ENCODE measurements at regions not wholly inside any gene's neighbourhood (a gene's known extent, or its start where the extent isn't known, plus 50 kb on each side); places are given as distances from the start of the nearest gene placed in this dataset.

- no peak for ATAC-seq
- H3K4me1 ChIP-seq, result no peaks in the 10 kb centered on the region
- no peak overlapping the region for H3K4me3 ChIP-seq
- TF ChIP-seq, protein P1, sequence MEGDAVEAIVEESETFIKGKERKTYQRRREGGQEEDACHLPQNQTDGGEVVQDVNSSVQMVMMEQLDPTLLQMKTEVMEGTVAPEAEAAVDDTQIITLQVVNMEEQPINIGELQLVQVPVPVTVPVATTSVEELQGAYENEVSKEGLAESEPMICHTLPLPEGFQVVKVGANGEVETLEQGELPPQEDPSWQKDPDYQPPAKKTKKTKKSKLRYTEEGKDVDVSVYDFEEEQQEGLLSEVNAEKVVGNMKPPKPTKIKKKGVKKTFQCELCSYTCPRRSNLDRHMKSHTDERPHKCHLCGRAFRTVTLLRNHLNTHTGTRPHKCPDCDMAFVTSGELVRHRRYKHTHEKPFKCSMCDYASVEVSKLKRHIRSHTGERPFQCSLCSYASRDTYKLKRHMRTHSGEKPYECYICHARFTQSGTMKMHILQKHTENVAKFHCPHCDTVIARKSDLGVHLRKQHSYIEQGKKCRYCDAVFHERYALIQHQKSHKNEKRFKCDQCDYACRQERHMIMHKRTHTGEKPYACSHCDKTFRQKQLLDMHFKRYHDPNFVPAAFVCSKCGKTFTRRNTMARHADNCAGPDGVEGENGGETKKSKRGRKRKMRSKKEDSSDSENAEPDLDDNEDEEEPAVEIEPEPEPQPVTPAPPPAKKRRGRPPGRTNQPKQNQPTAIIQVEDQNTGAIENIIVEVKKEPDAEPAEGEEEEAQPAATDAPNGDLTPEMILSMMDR (IDR thresholded peaks at IDR 0.05), result no peak
- no peak for TF ChIP-seq POLR2AphosphoS5 (IDR thresholded peaks at IDR 0.05)
- no peak for TF ChIP-seq EP300 (IDR thresholded peaks at IDR 0.05)
- TF ChIP-seq POLR2A (IDR thresholded peaks at IDR 0.05), result no peak
- H3K9me3 ChIP-seq, result no peaks in the 10 kb centered on the region
- H3K27ac ChIP-seq, result no peak overlapping the region
- 43 to 47% methylated on average over 3 to 4 of the region's 5 CpGs for WGBS, 2 donors (ENCODE audit: low coverage in 1 of 2)
- H3K27me3 ChIP-seq, result no peaks in the 10 kb centered on the region
- no peaks in the 10 kb centered on the region for H3K36me3 ChIP-seq
Observed at GRCh38 chr4:18398661-18399060, 377.1 kb upstream of the LCORL start.

GRCh38 chr4:18397681-18398390 is 376.3 kb upstream of the LCORL start:
- Histone ChIP-seq H3K4me1 (no peaks in the 10 kb centered on the region), H3K9me3 (no peaks in the 10 kb centered on the region), H3K27me3 (no peaks in the 10 kb centered on the region), H3K27ac (no peak overlapping the region), H3K36me3 (no peaks in the 10 kb centered on the region), H3K4me3 (no peak overlapping the region)
- no peak for ATAC-seq
- TF ChIP-seq POLR2A (IDR thresholded peaks at IDR 0.05) (no peak), POLR2AphosphoS5 (IDR thresholded peaks at IDR 0.05) (no peak), EP300 (IDR thresholded peaks at IDR 0.05) (no peak)
- TF ChIP-seq, protein P1 (IDR thresholded peaks at IDR 0.05), result no peak
- 50 to 65% methylated on average over 4 to 5 of the region's 5 CpGs for WGBS, 2 donors (ENCODE audit: low coverage in 1 of 2)

GRCh38 chr4:18394656-18395055 is 373.1 kb upstream of the LCORL start:
- no peaks in the 10 kb centered on the region for H3K9me3 ChIP-seq
- WGBS, 2 donors (ENCODE audit: low coverage in 1 of 2), result 70 to 100% methylated on average over 1 of the region's 1 CpG
- no peak overlapping the region for H3K27ac ChIP-seq
- no peaks in the 10 kb centered on the region for H3K27me3 ChIP-seq
- ATAC-seq, result no peak
- no peaks in the 10 kb centered on the region for H3K36me3 ChIP-seq
- TF ChIP-seq POLR2AphosphoS5 (IDR thresholded peaks at IDR 0.05) (no peak), EP300 (IDR thresholded peaks at IDR 0.05) (no peak), POLR2A (IDR thresholded peaks at IDR 0.05) (no peak)
- TF ChIP-seq, protein P1 (IDR thresholded peaks at IDR 0.05), result no peak
- no peaks in the 10 kb centered on the region for H3K4me1 ChIP-seq
- no peak overlapping the region for H3K4me3 ChIP-seq

DNA sequence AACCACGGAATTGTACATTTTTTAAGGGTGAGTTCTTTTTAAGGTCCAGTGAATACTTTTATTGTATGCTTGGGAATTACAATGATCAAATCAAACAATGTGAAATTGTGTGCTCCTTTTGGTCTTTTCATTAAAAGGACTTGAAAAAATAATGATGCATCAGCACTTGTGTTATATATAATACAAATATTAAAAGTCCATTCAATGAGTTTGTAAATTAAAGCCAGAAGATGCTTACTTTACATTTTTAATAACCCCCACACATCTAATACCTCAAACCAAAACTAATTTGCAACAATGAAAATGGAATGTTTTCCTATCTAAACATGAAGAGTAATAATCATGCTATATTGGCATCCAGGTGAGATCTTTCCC is 369.8 kb upstream of the LCORL start:
- H3K4me3 ChIP-seq, result no peak overlapping the region
- TF ChIP-seq, protein P1 (IDR thresholded peaks at IDR 0.05), result no peak
- TF ChIP-seq POLR2AphosphoS5 (IDR thresholded peaks at IDR 0.05), result no peak
- no peak for TF ChIP-seq POLR2A (IDR thresholded peaks at IDR 0.05)
- TF ChIP-seq EP300 (IDR thresholded peaks at IDR 0.05), result no peak
- H3K27ac ChIP-seq, result no peak overlapping the region
- H3K27me3 ChIP-seq, result no peaks in the 10 kb centered on the region
- 60 to 70% methylated on average over 1 of the region's 1 CpG for WGBS, 2 donors (ENCODE audit: low coverage in 1 of 2)
- no peak for ATAC-seq
- H3K36me3 ChIP-seq, result no peaks in the 10 kb centered on the region
- no peaks in the 10 kb centered on the region for H3K9me3 ChIP-seq
- no peaks in the 10 kb centered on the region for H3K4me1 ChIP-seq

DNA sequence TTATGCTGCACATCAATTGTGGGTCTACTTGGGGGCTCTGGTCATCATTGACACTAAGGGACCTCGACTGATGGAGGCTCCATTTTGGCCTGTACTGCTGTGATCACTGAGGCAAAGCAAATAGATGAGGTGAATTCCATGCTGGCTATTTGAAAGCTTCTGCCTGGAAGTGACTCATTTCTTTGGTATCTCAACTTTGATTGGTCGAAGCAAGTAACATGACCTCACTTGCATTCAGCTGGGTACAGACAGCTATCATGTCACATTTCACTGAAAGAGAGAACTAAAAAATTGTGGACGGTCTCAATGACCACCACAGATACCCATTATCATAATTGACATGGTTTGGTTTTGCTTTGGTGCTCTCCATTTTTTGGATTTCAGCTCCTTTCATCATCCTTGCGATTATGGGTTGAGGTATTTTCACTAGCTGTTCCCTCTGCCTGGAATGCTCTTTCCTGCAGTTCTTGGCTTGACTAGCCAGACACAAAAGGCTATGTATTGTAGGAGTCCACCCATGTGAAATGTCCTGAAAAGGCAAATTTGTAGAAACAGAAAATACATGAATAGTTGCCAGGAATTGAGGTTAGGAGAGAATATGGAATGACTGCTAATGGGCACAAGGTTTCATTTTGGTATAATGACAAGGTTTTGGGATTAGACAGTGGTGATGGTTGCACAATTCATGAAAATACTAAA is 369.2 kb upstream of the LCORL start:
- H3K4me3 ChIP-seq, result no peak overlapping the region
- no peaks in the 10 kb centered on the region for H3K9me3 ChIP-seq
- no peaks in the 10 kb centered on the region for H3K4me1 ChIP-seq
- 77 to 78% methylated on average over 4 of the region's 4 CpGs for WGBS, 2 donors (ENCODE audit: low coverage in 1 of 2)
- no peaks in the 10 kb centered on the region for H3K36me3 ChIP-seq
- no peak overlapping the region for H3K27ac ChIP-seq
- no peaks in the 10 kb centered on the region for H3K27me3 ChIP-seq
- TF ChIP-seq EP300 (IDR thresholded peaks at IDR 0.05), result no peak
- TF ChIP-seq, protein P1 (IDR thresholded peaks at IDR 0.05), result no peak
- ATAC-seq, result no peak
